Gastrocnemius medialis (tissue), 4 donors: ENCODE measurements at regions not wholly inside any gene's neighbourhood (a gene's known extent, or its start where the extent isn't known, plus 50 kb on each side); places are given as distances from the start of the nearest gene placed in this dataset.

Experiments used
- ATAC-seq, 2 donors: fragments of 150-250 bp; one replicate each; pipeline ENCODE4 v1.9.1; 2016
- DNase-seq, 2 donors: peaks; one replicate each; pipeline ENCODE4 v3.0.0-alpha.2; 2019
- H3K27ac ChIP-seq, 4 donors: fragments of 200-600 bp; sonication (generic); 1 replicate in 1 of 4; 2 replicates in 3 of 4; pipeline ENCODE4 v1.5.1; 2016 to 2018; ENCODE audit warnings: mild to moderate bottlenecking in 2 of 4, moderate library complexity in 1 of 4
- H3K27me3 ChIP-seq, 3 donors: fragments of 200-600 bp; sonication (generic) in 2 of 3; 1 replicate in 1 of 3; 2 replicates in 2 of 3; pipeline versions ENCODE4 v1.5.1 to v1.6.0; 2016 to 2019; ENCODE audit warnings: mild to moderate bottlenecking in 1 of 3, moderate library complexity in 1 of 3
- H3K36me3 ChIP-seq, 2 donors: fragments of 200-600 bp; sonication (generic) in 1 of 2; one replicate each; pipeline ENCODE4 v1.5.1; 2017 to 2018
- H3K4me1 ChIP-seq, 2 donors: fragments of 200-600 bp; sonication (generic) in 1 of 2; one replicate each; pipeline ENCODE4 v1.5.1; 2016 to 2017; ENCODE audit warnings: mild to moderate bottlenecking in 2 of 2
- H3K4me3 ChIP-seq, 4 donors: fragments of 200-600 bp; sonication (generic) in 3 of 4; 1 replicate in 1 of 4; 2 replicates in 3 of 4; pipeline ENCODE4 v1.5.1; 2016 to 2019; ENCODE audit warnings: mild to moderate bottlenecking in 2 of 4
- H3K9me3 ChIP-seq, 3 donors: fragments of 200-600 bp; sonication (generic) in 2 of 3; 1 replicate in 1 of 3; 2 replicates in 2 of 3; pipeline ENCODE4 v1.5.1; 2016 to 2019
- POLR2A ChIP-seq, 2 donors: fragments of 450-650 bp; IDR thresholded peaks; one replicate each; pipeline ENCODE4 v1.6.1; 2017; ENCODE audit warnings: antibody characterized with exemption in 2 of 2, mild to moderate bottlenecking in 2 of 2, moderate library complexity in 2 of 2
- in situ Hi-C, 4 donors: fragments of 200-750 bp; cut with MboI; loops; one replicate each; pipeline versions ENCODE4 v1.15.0 to v1.8.0; 2017; ENCODE audit warnings: low sequenced_read_pairs in 4 of 4
- intact Hi-C: fragments of 100-400 bp; cut with DNase I; formaldehyde crosslinking; loops from one replicate; pipeline ENCODE4 v1.15.1; 2023; ENCODE audit warnings: low total_unique reads
- TF ChIP-seq, protein P1 (sequence below), 5 experiments: fragments of 450-650 bp in 3 of 5; fragments of 200-600 bp in 2 of 5; sonication (generic) in 2 of 5; IDR thresholded peaks in 4 of 5; conservative IDR thresholded peaks in 1 of 5; 1 replicate in 4 of 5; 2 replicates in 1 of 5; pipeline ENCODE4 v1.5.1; 2016 to 2019; ENCODE audit warnings: antibody characterized with exemption in 5 of 5, mild to moderate bottlenecking in 3 of 5, moderate library complexity in 3 of 5

- TF ChIP-seq, protein P1, sequence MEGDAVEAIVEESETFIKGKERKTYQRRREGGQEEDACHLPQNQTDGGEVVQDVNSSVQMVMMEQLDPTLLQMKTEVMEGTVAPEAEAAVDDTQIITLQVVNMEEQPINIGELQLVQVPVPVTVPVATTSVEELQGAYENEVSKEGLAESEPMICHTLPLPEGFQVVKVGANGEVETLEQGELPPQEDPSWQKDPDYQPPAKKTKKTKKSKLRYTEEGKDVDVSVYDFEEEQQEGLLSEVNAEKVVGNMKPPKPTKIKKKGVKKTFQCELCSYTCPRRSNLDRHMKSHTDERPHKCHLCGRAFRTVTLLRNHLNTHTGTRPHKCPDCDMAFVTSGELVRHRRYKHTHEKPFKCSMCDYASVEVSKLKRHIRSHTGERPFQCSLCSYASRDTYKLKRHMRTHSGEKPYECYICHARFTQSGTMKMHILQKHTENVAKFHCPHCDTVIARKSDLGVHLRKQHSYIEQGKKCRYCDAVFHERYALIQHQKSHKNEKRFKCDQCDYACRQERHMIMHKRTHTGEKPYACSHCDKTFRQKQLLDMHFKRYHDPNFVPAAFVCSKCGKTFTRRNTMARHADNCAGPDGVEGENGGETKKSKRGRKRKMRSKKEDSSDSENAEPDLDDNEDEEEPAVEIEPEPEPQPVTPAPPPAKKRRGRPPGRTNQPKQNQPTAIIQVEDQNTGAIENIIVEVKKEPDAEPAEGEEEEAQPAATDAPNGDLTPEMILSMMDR (IDR thresholded peaks at IDR 0.05 in 4 of 5, conservative IDR thresholded peaks at IDR 0.05 in 1 of 5): no peak
- no peak for TF ChIP-seq POLR2A (IDR thresholded peaks at IDR 0.05)
- DNase-seq: no peak
- ATAC-seq: no peak
- Histone ChIP-seq H3K9me3 (no peaks in the 10 kb centered on the region), H3K27ac (no peak overlapping the region), H3K36me3 (no peaks in the 10 kb centered on the region), H3K27me3 (no peaks in the 10 kb centered on the region), H3K4me3 (no peak overlapping the region), H3K4me1 (no peaks in the 10 kb centered on the region)
- intact Hi-C loops (no loop called here), in situ Hi-C loops (no loop called here)
These were observed 445.2 kb upstream of the SALL1 start for GRCh38 chr16:51596247-51596646.

GRCh38 chr16:51592535-51593300, 441.6 kb upstream of the SALL1 start:
- Histone ChIP-seq H3K36me3 (no peaks in the 10 kb centered on the region), H3K27ac (no peak overlapping the region), H3K27me3 (no peaks in the 10 kb centered on the region), H3K4me1 (no peaks in the 10 kb centered on the region), H3K4me3 (no peak overlapping the region), H3K9me3 (no peaks in the 10 kb centered on the region)
- ATAC-seq (no peak), DNase-seq (no peak)
- in situ Hi-C loops (no loop called here), intact Hi-C loops (no loop called here)
- no peak for TF ChIP-seq POLR2A (IDR thresholded peaks at IDR 0.05)
- TF ChIP-seq, protein P1 (IDR thresholded peaks at IDR 0.05 in 4 of 5, conservative IDR thresholded peaks at IDR 0.05 in 1 of 5): no peak

DNA sequence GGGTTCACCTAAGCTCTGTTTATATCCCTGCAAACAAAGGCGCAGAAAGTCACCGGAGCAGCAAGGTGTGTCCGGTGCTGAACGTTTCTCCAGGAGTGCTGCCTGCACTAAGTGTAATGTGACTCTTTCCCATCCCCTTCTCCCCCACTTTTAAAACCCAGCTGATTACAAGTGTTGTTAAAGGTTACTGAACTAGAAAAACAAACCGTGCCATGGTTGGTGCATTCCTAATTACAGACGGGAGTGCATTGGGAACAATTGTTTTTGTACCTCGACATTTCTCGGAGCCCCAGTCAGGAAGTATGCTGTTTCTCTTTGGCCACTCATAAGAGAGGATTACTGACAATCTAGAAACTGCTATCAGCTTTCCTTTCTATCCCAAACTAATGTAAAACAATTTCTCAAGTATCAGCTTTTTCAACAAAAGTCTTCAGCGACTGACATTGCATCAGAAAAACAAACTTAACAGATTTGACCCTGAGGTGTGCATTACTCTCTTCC, 441.0 kb upstream of the SALL1 start:
- H3K4me3 ChIP-seq: no peak overlapping the region
- no peaks in the 10 kb centered on the region for H3K4me1 ChIP-seq
- no peaks in the 10 kb centered on the region for H3K9me3 ChIP-seq
- no peaks in the 10 kb centered on the region for H3K27me3 ChIP-seq
- TF ChIP-seq POLR2A (IDR thresholded peaks at IDR 0.05): no peak
- TF ChIP-seq, protein P1 (IDR thresholded peaks at IDR 0.05 in 4 of 5, conservative IDR thresholded peaks at IDR 0.05 in 1 of 5): no peak
- no peaks in the 10 kb centered on the region for H3K36me3 ChIP-seq
- H3K27ac ChIP-seq: no peak overlapping the region
- ATAC-seq (no peak), DNase-seq (no peak)
- in situ Hi-C loops: no loop called here
- intact Hi-C loops: no loop called here

DNA sequence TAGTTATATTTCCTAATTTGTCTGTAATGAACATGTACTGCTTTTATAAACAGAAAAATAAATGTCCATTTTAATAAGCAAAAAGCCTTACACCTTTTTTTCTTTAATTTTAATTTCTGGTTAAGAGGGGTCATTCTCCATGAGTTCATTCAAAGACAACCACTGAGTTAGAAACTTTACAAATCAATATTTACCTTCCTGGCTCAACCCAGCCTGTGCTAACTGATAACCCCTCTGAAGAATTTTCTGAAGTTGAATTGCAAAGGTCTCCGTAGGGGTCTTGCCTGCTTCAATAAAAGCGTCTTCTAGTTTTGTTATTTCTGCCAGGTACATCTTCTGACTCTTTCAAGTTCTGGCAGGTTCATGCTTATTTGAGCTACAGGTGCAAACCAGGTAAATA, 440.4 kb upstream of the SALL1 start:
- Histone ChIP-seq H3K9me3 (no peaks in the 10 kb centered on the region), H3K27ac (no peak overlapping the region), H3K27me3 (no peaks in the 10 kb centered on the region), H3K4me3 (no peak overlapping the region), H3K36me3 (no peaks in the 10 kb centered on the region), H3K4me1 (no peaks in the 10 kb centered on the region)
- no peak for TF ChIP-seq POLR2A (IDR thresholded peaks at IDR 0.05)
- TF ChIP-seq, protein P1 (IDR thresholded peaks at IDR 0.05 in 4 of 5, conservative IDR thresholded peaks at IDR 0.05 in 1 of 5): no peak
- intact Hi-C loops: no loop called here
- in situ Hi-C loops: no loop called here
- no peak for DNase-seq
- no peak for ATAC-seq
